GM21786 (cell line): ENCODE measurements at regions not wholly inside any gene's neighbourhood (a gene's known extent, or its start where the extent isn't known, plus 50 kb on each side); places are given as distances from the start of the nearest gene placed in this dataset.
"Not testable (repeated sequence)": the region's sequence is repeated elsewhere in the genome, so short reads cannot be mapped to it uniquely, and the experiment has no call there.

Experiments
- ATAC-seq: cut with Tn5 transposase; IDR thresholded peaks from one replicate; pipeline ENCODE4 v1.9.1; 2021; ENCODE audit not compliant: unreplicated experiment

- peak; percentile 68 for ATAC-seq
Measured at GRCh38 chr22:22060200-22061084, 77.9 kb upstream of the TOP3B start.

- no peak for ATAC-seq
Measured at GRCh38 chr22:22059291-22060002, 76.9 kb upstream of the TOP3B start.

DNA sequence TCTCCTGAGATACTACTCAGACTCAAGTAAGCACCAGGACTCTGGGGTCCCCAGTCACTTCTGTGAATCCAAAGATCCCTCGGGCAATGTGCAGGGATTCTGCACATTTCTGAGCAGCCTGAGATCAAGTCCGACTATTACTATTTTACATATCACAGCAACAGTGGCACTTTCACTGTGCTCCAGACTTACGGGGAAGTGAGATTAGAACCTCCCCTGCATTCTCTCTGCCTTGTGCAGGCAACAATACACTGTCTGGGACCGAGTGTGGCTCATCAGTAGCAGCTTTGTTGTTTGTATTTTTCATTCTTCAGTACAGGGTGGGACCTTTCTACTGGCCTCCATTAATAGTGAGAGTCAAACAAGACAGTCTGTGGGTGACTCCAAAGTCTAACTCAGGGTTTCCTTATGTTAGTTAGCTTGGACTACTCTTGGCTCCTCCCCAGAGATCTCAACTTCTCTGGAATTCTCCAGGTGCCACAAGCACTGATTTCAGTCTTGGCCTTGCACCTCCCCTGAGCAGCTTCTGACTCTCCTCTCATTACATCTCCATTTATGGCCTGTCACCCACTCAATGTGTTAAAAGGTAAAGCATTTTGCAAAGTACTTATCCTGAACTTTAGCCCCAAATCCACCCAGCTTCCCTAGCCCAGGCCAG, 76.2 kb upstream of the TOP3B start:
- no peak for ATAC-seq

- ATAC-seq = no peak
Measured at GRCh38 chr22:22057617-22058378, 75.2 kb upstream of the TOP3B start.

GRCh38 chr22:22056809-22057594, 74.4 kb upstream of the TOP3B start:
- ATAC-seq = not testable (repeated sequence)

DNA sequence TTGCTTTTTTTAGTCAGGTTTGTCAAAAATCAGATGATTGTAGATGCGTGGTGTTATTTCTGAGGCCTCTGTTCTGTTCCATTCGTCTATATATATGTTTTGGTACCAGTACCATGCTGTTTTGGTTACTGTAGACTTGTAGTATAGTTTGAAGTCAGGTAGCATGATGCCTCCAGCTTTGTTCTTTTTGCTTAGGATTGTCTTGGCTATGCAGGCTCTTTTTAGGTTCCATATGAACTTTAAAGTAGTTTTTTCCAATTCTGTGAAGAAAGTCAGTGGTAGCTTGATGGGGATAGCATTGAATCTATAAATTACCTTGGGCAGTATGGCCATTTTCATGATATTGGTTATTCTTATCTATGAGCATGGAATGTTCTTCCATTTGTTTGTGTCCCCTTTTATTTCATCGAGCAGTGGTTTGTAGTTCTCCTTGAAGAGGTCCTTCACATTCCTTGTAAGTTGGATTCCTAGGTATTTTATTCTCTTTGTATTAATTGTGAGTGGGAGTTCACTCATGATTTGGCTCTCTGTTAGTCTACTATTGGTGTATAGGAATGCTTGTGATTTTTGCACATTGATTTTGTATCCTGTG, 70.1 kb upstream of the TOP3B start:
- ATAC-seq = not testable (repeated sequence)

GRCh38 chr22:22051032-22051431, 68.4 kb upstream of the TOP3B start:
- not testable (repeated sequence) for ATAC-seq

GRCh38 chr22:22050141-22050775, 67.7 kb upstream of the TOP3B start:
- ATAC-seq = no peak

- ATAC-seq = no peak
Measured at GRCh38 chr22:22049684-22050083, 67.1 kb upstream of the TOP3B start.

DNA sequence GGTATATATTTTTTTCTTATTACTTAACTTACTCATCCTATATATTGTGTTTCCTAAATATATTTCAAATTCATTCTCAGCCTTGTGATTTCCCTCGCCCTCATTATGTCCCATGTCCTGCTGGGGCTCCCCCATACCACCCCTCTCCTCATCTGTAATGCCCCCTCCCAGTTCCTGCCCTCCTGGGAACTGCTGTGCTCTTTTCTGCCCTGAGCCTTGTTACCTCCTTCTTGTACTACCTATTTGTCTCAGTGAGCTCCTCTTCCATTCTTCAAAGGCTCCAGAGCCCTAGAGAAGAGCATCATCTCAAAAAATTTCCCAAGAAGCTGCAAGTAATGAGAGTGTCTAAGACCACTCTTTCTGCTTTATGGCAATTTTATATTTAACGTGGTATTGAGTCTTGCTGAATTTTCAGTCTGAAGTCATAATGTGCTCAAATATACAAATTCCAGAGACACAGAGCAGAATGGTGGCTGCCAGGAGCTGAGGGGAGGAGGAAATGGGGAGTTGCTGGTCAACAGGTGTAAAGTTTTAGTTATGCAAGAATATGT, 66.5 kb upstream of the TOP3B start:
- no peak for ATAC-seq

DNA sequence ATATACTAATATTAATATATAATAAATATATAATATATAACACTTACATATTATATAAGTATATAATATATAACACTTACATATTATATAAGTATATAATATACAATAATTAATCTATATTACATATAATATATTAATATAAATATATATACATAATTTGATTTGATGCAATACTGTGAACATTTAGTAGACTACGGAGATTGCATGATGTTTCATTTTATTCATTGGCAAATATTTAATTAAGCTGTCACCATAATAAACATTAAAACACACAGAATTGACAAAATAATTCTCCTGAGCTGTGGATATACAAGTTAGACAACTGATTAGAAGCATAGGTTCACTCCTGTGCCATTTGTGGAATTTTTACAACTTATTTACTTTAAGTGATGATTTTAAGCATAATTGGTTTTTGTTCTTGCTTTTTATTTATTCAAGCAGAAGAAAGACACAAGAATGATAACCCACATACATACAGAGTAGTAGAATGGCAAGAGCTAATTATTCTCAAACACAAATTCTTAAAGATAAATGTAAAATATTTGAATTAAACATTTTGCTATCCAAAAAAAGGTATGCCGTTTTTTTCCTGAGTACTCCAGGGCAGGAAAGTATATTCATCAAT, 65.8 kb upstream of the TOP3B start:
- no peak for ATAC-seq

- no peak for ATAC-seq
Measured at GRCh38 chr22:22047776-22048175, 65.2 kb upstream of the TOP3B start.

- no peak for ATAC-seq
Measured at GRCh38 chr22:22047266-22047665, 64.7 kb upstream of the TOP3B start.

- no peak for ATAC-seq
Measured at GRCh38 chr22:22046370-22046769, 63.8 kb upstream of the TOP3B start.

GRCh38 chr22:22045571-22046335, 63.2 kb upstream of the TOP3B start:
- ATAC-seq = no peak

DNA sequence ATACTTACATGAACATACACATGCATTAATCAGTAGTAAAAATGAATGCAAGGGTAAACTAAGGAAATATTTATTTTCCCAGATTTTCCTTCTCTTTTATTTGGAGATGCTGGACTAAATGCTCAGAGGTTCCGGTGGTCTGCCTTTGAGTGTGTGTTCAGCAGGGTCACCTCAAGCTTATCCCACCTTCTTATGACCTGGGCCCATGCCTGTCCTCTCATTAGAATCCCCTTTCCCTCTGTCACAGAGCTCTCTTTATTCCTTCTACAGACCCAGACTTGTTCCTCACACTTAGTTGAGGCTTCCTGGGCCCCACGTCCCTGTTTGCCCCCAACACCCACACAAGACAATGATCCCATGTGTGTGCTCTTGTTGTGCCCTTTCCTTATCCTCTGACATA, 61.6 kb upstream of the TOP3B start:
- no peak for ATAC-seq

GRCh38 chr22:22043296-22044078, 60.9 kb upstream of the TOP3B start:
- peak; percentile 52 for ATAC-seq
